HepG2 (cell line): ENCODE measurements at regions not wholly inside any gene's neighbourhood (a gene's known extent, or its start where the extent isn't known, plus 50 kb on each side); places are given as distances from the start of the nearest gene placed in this dataset.

Source experiments
- ATAC-seq: fragments of 200-7000 bp; cut with Tn5 transposase; 3 replicates; pipeline ENCODE4 v1.9.1; 2020; ENCODE audit warnings: mild to moderate bottlenecking, moderate library complexity
- BruUV-seq: library from RNA; stranded (reverse); fragments of 400-500 nt; replicated peaks from 2 replicates; lab custom pipeline; 2021; lab: Mats Ljungman, UMichigan
- CTCF ChIA-PET: fragments of 300-600 bp; formaldehyde crosslinking; extraction: SDS; loops from one replicate; lab custom pipeline; 2021; ENCODE audit warnings: low total read pairs, inconsistent platforms, low intra/inter-chr PET ratio; lab: Yijun Ruan, JAX
- POLR2A ChIA-PET: fragments of 350-600 bp; sonication (Branson Sonifier 250); formaldehyde crosslinking; loops from one replicate; lab custom pipeline; 2020; ENCODE audit warnings: antibody characterized with exemption, inconsistent platforms; lab: Yijun Ruan, JAX
- DNase-seq: peaks from one replicate; pipeline ENCODE4 v3.0.0-alpha.2; 2015; ENCODE audit warnings: low spot score
- FAIRE-seq: peaks from 3 replicates; lab custom pipeline; 2011; peaks lifted over from hg19 to GRCh38; lab: Jason Lieb, UNC
- H2AFZ ChIP-seq: one replicate; pipeline ENCODE4 v1.6.1; 2011; ENCODE audit warnings: low read length, inconsistent platforms
- H3K27ac ChIP-seq: fragments of 300-600 bp; 3 replicates; pipeline ENCODE4 v1.8.0; 2011; ENCODE audit warnings: mixed run types, mild to moderate bottlenecking, mixed read lengths, low read length, inconsistent platforms; ENCODE audit not compliant: insufficient read depth; ENCODE audit errors: extremely low read length
- H3K27me3 ChIP-seq, 2 experiments: fragments of 200-600 bp in 1 of 2; 2 replicates in 1 of 2; 3 replicates in 1 of 2; pipeline versions ENCODE4 v1.6.0 to v1.8.0; 2011; ENCODE audit warnings: low read length in 2 of 2, mild to moderate bottlenecking in 2 of 2, moderate library complexity in 2 of 2, inconsistent platforms in 1 of 2; ENCODE audit not compliant: insufficient read depth in 2 of 2, control insufficient read depth in 1 of 2
- H3K36me3 ChIP-seq, 2 experiments: fragments of 200-600 bp in 1 of 2; replicated peaks in 1 of 2; 2 replicates in 1 of 2; 3 replicates in 1 of 2; pipeline versions ENCODE4 v1.5.1 to v1.8.0; 2011; ENCODE audit warnings: low read length in 2 of 2, inconsistent platforms in 1 of 2; ENCODE audit not compliant: insufficient read depth in 2 of 2, control insufficient read depth in 1 of 2
- H3K4me1 ChIP-seq: 2 replicates; pipeline ENCODE4 v1.5.1; 2012; ENCODE audit warnings: low read length, inconsistent platforms; ENCODE audit not compliant: insufficient read depth
- H3K4me2 ChIP-seq: 2 replicates; pipeline ENCODE4 v1.6.0; 2011; ENCODE audit warnings: low read depth, low read length, inconsistent platforms
- H3K4me3 ChIP-seq, 3 experiments: fragments of 200-600 bp in 1 of 3; sonication (generic), shearing (Covaris generic) in 1 of 3; replicated peaks in 1 of 3; 2 replicates each; pipeline ENCODE4 v1.5.1; 2011 to 2016; ENCODE audit warnings: low read length in 3 of 3, inconsistent platforms in 2 of 3, low read depth in 2 of 3, mild to moderate bottlenecking in 2 of 3, control low read depth in 1 of 3, mixed read lengths in 1 of 3; ENCODE audit not compliant: insufficient read depth in 1 of 3
- H3K79me2 ChIP-seq: one replicate; pipeline ENCODE4 v1.6.1; 2011; ENCODE audit warnings: low read length, inconsistent platforms; ENCODE audit not compliant: insufficient read depth
- H3K9ac ChIP-seq: 2 replicates; pipeline ENCODE4 v1.6.0; 2011; ENCODE audit warnings: mild to moderate bottlenecking, low read depth, low read length, inconsistent platforms; ENCODE audit not compliant: insufficient read depth
- H3K9me3 ChIP-seq: 2 replicates; pipeline ENCODE4 v1.5.1; 2012; ENCODE audit warnings: mild to moderate bottlenecking, low read length
- H4K20me1 ChIP-seq: 2 replicates; pipeline ENCODE4 v1.6.0; 2011; ENCODE audit warnings: inconsistent platforms, mild to moderate bottlenecking, low read length, moderate library complexity; ENCODE audit not compliant: insufficient read depth
- FOSL1 ChIP-seq: sonication (generic); formaldehyde crosslinking; IDR thresholded peaks from 2 replicates; pipeline ENCODE4 v1.9.0; 2021; ENCODE audit warnings: missing genetic modification reagents, borderline replicate concordance
- PCBP1 ChIP-seq: fragments of 200-400 bp; formaldehyde crosslinking; IDR thresholded peaks from 2 replicates; pipeline ENCODE4 v1.6.1; 2017; ENCODE audit warnings: mild to moderate bottlenecking, low read depth, low read length, borderline replicate concordance
- SRSF9 ChIP-seq: fragments of 200-400 bp; formaldehyde crosslinking; IDR thresholded peaks from 2 replicates; pipeline ENCODE4 v1.6.1; 2018; ENCODE audit warnings: borderline replicate concordance, mild to moderate bottlenecking, low read depth, low read length; ENCODE audit not compliant: insufficient read depth, poor library complexity, severe bottlenecking
- TGIF2 ChIP-seq: IDR thresholded peaks from 2 replicates; pipeline ENCODE4 v1.6.1; 2016; ENCODE audit warnings: control low read depth, missing compliant biosample characterization
- ZBTB7B ChIP-seq: sonication (generic); formaldehyde crosslinking; IDR thresholded peaks from 2 replicates; pipeline ENCODE4 v1.4.0; 2020; ENCODE audit warnings: missing genetic modification reagents
- ZFP37 ChIP-seq: sonication (generic); formaldehyde crosslinking; IDR thresholded peaks from 2 replicates; pipeline ENCODE4 v1.4.0; 2020; ENCODE audit warnings: missing genetic modification reagents, borderline replicate concordance
- ZMYM2 ChIP-seq: sonication (generic); formaldehyde crosslinking; IDR thresholded peaks from 2 replicates; pipeline ENCODE4 v1.8.0; 2022; ENCODE audit warnings: mild to moderate bottlenecking, missing genetic modification reagents
- ZNF556 ChIP-seq: sonication (generic); formaldehyde crosslinking; IDR thresholded peaks from 2 replicates; pipeline ENCODE4 v1.4.0; 2020; ENCODE audit warnings: mild to moderate bottlenecking, missing genetic modification reagents, borderline replicate concordance
- ZNF615 ChIP-seq: sonication (generic); formaldehyde crosslinking; IDR thresholded peaks from 2 replicates; pipeline ENCODE4 v1.5.0; 2020; ENCODE audit warnings: mild to moderate bottlenecking, missing genetic modification reagents, borderline replicate concordance
- ZNF678 ChIP-seq: sonication (generic); formaldehyde crosslinking; IDR thresholded peaks from 2 replicates; pipeline ENCODE4 v1.4.0; 2020; ENCODE audit warnings: mild to moderate bottlenecking, missing genetic modification reagents
- ZNF761 ChIP-seq: sonication (generic); formaldehyde crosslinking; conservative IDR thresholded peaks from 2 replicates; pipeline ENCODE4 v1.4.0; 2020; ENCODE audit warnings: mild to moderate bottlenecking, missing genetic modification reagents
- ZNF839 ChIP-seq: sonication (generic); formaldehyde crosslinking; IDR thresholded peaks from 2 replicates; pipeline ENCODE4 v1.4.0; 2020; ENCODE audit warnings: missing genetic modification reagents, mild to moderate bottlenecking, borderline replicate concordance
- ZNF879 ChIP-seq: sonication (generic); formaldehyde crosslinking; IDR thresholded peaks from 2 replicates; pipeline ENCODE4 v1.8.1; 2023; ENCODE audit warnings: missing genetic modification reagents
- WGBS: methylation state at CpG from one replicate; pipeline ENCODE4 v1.1.6; 2017; ENCODE audit warnings: low lambda C conversion rate; 5-methylcytosine and 5-hydroxymethylcytosine counted together
- in situ Hi-C: cut with HindIII; loops from 2 replicates; pipeline ENCODE4 v1.10.0; 2017; ENCODE audit warnings: low pct_unique_long_range_greater_than_20kb; ENCODE audit not compliant: extremely low pct_ligation_motif_present
- intact Hi-C: fragments of 100-400 bp; cut with micrococcal nuclease; formaldehyde crosslinking; loops from one replicate; pipeline ENCODE4 v1.10.0; 2022; ENCODE audit not compliant: unreplicated experiment
- TF ChIP-seq, protein P1 (sequence below): sonication (generic); formaldehyde crosslinking; IDR thresholded peaks from 2 replicates; pipeline ENCODE4 v1.5.1; 2020; ENCODE audit warnings: missing genetic modification reagents, mild to moderate bottlenecking, borderline replicate concordance
- TF ChIP-seq, protein P2 (sequence below): sonication (generic); formaldehyde crosslinking; IDR thresholded peaks from 2 replicates; pipeline ENCODE4 v1.9.0; 2021; ENCODE audit warnings: missing genetic modification reagents, mild to moderate bottlenecking, borderline replicate concordance
- TF ChIP-seq, protein P3 (sequence below): sonication (generic); formaldehyde crosslinking; IDR thresholded peaks from 2 replicates; pipeline ENCODE4 v1.8.1; 2023; ENCODE audit warnings: mild to moderate bottlenecking, moderate library complexity, missing genetic modification reagents

DNA sequence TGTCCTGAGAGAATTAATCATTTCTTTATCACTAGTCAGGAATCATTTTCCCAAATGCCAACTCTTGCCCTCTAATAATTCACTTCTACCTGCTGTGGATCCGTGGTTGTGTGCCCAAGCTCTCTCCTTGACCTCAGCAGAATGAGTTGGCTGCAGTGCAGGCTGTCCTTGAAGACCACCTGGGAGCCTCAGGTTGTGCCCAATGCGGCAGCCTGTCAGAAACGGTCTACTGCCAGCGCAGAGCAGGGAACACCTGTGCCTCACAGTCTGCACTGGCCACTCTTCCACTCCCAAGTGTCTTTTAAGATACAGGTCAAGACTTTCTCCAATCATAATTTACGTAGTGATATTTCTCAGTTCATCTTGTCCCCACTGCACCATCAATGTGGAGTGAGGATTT, 246.0 kb upstream of the PHF14 start:
- H3K36me3 ChIP-seq: no peaks in the 10 kb centered on the region
- in situ Hi-C loops: no loop called here
- TF ChIP-seq ZNF879 (no peak), ZNF839 (CRISPR knock-in tag) (no peak), ZFP37 (CRISPR knock-in tag) (no peak), ZNF556 (CRISPR knock-in tag) (no peak), ZMYM2 (CRISPR knock-in tag) (no peak), TGIF2 (CRISPR knock-in tag) (no peak), PCBP1 (no peak), ZNF678 (CRISPR knock-in tag) (no peak), ZNF761 (no peak), ZNF615 (CRISPR knock-in tag) (no peak), FOSL1 (no peak), ZBTB7B (CRISPR knock-in tag) (no peak), SRSF9 (no peak)
- TF ChIP-seq, protein P1, sequence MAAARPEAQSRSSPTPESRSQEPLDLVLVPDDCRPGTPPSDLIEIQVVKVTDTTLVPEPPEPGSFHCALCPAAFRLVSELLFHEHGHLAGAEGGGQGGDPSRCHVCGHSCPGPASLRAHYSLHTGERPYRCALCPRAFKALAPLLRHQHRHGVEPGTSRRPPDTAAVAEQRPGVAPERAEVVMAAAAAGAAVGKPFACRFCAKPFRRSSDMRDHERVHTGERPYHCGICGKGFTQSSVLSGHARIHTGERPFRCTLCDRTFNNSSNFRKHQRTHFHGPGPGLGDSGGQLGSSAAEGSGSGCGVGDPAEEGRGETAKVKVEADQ: no peak
- TF ChIP-seq, protein P2, sequence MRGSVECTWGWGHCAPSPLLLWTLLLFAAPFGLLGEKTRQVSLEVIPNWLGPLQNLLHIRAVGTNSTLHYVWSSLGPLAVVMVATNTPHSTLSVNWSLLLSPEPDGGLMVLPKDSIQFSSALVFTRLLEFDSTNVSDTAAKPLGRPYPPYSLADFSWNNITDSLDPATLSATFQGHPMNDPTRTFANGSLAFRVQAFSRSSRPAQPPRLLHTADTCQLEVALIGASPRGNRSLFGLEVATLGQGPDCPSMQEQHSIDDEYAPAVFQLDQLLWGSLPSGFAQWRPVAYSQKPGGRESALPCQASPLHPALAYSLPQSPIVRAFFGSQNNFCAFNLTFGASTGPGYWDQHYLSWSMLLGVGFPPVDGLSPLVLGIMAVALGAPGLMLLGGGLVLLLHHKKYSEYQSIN (CRISPR knock-in tag): no peak
- TF ChIP-seq, protein P3, sequence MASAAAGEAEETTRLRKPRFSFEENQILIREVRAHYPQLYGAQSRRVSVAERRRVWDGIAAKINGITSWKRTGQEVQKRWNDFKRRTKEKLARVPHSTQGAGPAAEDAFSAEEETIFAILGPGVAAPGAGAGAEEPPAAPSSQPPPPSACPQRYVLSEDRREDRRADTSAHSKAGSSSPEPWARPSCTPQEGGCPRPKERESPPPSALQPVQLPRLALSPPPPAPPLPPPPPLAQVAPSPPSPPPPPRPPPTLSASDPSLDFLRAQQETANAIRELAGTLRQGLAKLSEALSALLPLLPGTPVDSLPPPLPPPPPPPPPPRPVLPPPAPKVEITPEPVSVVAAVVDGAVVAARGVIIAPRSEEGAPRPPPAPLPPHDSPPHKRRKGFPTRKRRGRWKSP (CRISPR knock-in tag): no peak
- TF ChIP-seq, all 625 proteins: peak for 0
- no peaks in the 10 kb centered on the region for H3K9me3 ChIP-seq
- no peak overlapping the region for H2AFZ ChIP-seq
- H4K20me1 ChIP-seq: no peaks in the 10 kb centered on the region
- FAIRE-seq (no peak), DNase-seq (no peak), ATAC-seq (no peak)
- intact Hi-C loops: no loop called here
- ChIA-PET CTCF (no interaction called here), POLR2A (no interaction called here)
- no peaks in the 10 kb centered on the region for H3K4me1 ChIP-seq
- no peaks in the 10 kb centered on the region for H3K27me3 ChIP-seq
- no peak overlapping the region for H3K4me2 ChIP-seq
- no peaks in the 10 kb centered on the region for H3K79me2 ChIP-seq
- H3K27ac ChIP-seq: no peak overlapping the region
- H3K9ac ChIP-seq: no peak overlapping the region
- WGBS: 7% methylated on average over 5 of the region's 5 CpGs
- H3K4me3 ChIP-seq: no peak overlapping the region
- BruUV-seq: no TSS peak
